Fibroblast of gingiva (primary cell): ENCODE measurements at regions not wholly inside any gene's neighbourhood (a gene's known extent, or its start where the extent isn't known, plus 50 kb on each side); places are given as distances from the start of the nearest gene placed in this dataset.

Source experiments
- DNase-seq: peaks from one replicate; pipeline ENCODE4 v3.0.0-alpha.2; 2011; ENCODE audit warnings: low read depth

GRCh38 chr3:27943106-27943505 lies 221.0 kb upstream of the EOMES start:
- peak; percentile 10 for DNase-seq

- no peak for DNase-seq
Observed at GRCh38 chr3:27945229-27945628, 223.1 kb upstream of the EOMES start.

- peak; percentile 57 for DNase-seq
Observed at GRCh38 chr3:27960133-27960532, 238.0 kb upstream of the EOMES start.

GRCh38 chr3:27963519-27963918 lies 241.4 kb upstream of the EOMES start:
- no peak for DNase-seq

- no peak for DNase-seq
Observed at GRCh38 chr3:27971600-27971999, 249.5 kb upstream of the EOMES start.

- peak; percentile 28 for DNase-seq
Observed at GRCh38 chr3:27976933-27977332, 254.8 kb upstream of the EOMES start.

- no peak for DNase-seq
Observed at GRCh38 chr3:27978440-27978839, 256.3 kb upstream of the EOMES start.

GRCh38 chr3:27985369-27986035 lies 255.9 kb upstream of the CMC1 start:
- peak; percentile 16 for DNase-seq

- no peak for DNase-seq
Observed at GRCh38 chr3:27986234-27986879, 255.1 kb upstream of the CMC1 start.

- no peak for DNase-seq
Observed at GRCh38 chr3:27990324-27990723, 251.1 kb upstream of the CMC1 start.

- no peak for DNase-seq
Observed at GRCh38 chr3:27990837-27991236, 250.6 kb upstream of the CMC1 start.

GRCh38 chr3:27993051-27993450 lies 248.4 kb upstream of the CMC1 start:
- DNase-seq: no peak

- DNase-seq: no peak
Observed at GRCh38 chr3:28000608-28001007, 240.8 kb upstream of the CMC1 start.

- no peak for DNase-seq
Observed at GRCh38 chr3:28008235-28008634, 233.2 kb upstream of the CMC1 start.

GRCh38 chr3:28012830-28013229 lies 228.6 kb upstream of the CMC1 start:
- peak; percentile 4 for DNase-seq

- DNase-seq: no peak
Observed at GRCh38 chr3:28013864-28014473, 227.4 kb upstream of the CMC1 start.

GRCh38 chr3:28018925-28019718 lies 222.3 kb upstream of the CMC1 start:
- no peak for DNase-seq

GRCh38 chr3:28019740-28020139 lies 221.7 kb upstream of the CMC1 start:
- no peak for DNase-seq

GRCh38 chr3:28022916-28023315 lies 218.5 kb upstream of the CMC1 start:
- DNase-seq: no peak

GRCh38 chr3:28028554-28028953 lies 212.9 kb upstream of the CMC1 start:
- DNase-seq: no peak

- no peak for DNase-seq
Observed at GRCh38 chr3:28033059-28033784, 208.2 kb upstream of the CMC1 start.
